Cardiac muscle cell (in vitro differentiated cells and primary cell): ENCODE measurements at regions not wholly inside any gene's neighbourhood (a gene's known extent, or its start where the extent isn't known, plus 50 kb on each side); places are given as distances from the start of the nearest gene placed in this dataset.

Experiments used
- DNase-seq, 2 donors: peaks; one replicate each; pipeline versions ENCODE4 v3.0.0 to v3.0.0-alpha.2; 2010 to 2017; ENCODE audit warnings: low read depth in 1 of 2, low spot score in 1 of 2
- H3K27ac ChIP-seq: fragments of 200-600 bp; sonication (generic); 2 replicates; pipeline ENCODE4 v1.5.1; 2016
- H3K27me3 ChIP-seq: fragments of 200-600 bp; sonication (generic); 2 replicates; pipeline ENCODE4 v1.6.0; 2016; ENCODE audit warnings: control low read depth
- H3K36me3 ChIP-seq: fragments of 200-600 bp; sonication (generic); 2 replicates; pipeline ENCODE4 v1.5.1; 2016; ENCODE audit warnings: control low read depth
- H3K4me1 ChIP-seq: fragments of 200-600 bp; sonication (generic); 2 replicates; pipeline ENCODE4 v1.8.1; 2017; ENCODE audit warnings: low read depth, mild to moderate bottlenecking, mixed run types
- H3K4me3 ChIP-seq: fragments of 200-600 bp; sonication (generic); 2 replicates; pipeline ENCODE4 v1.5.1; 2016; ENCODE audit warnings: mild to moderate bottlenecking
- H3K9me3 ChIP-seq: fragments of 200-600 bp; sonication (generic); 2 replicates; pipeline ENCODE4 v1.5.1; 2017; ENCODE audit warnings: low read depth, mild to moderate bottlenecking, control low read depth
- TF ChIP-seq, protein P1 (sequence below): IDR thresholded peaks from 2 replicates; pipeline ENCODE4 v1.5.1; 2012; ENCODE audit warnings: low read depth, mild to moderate bottlenecking, low read length

- Histone ChIP-seq H3K4me1 (no peaks in the 10 kb centered on the region), H3K27me3 (no peaks in the 10 kb centered on the region), H3K9me3 (no peaks in the 10 kb centered on the region), H3K4me3 (no peak overlapping the region), H3K27ac (no peak overlapping the region), H3K36me3 (no peaks in the 10 kb centered on the region)
- DNase-seq: no peak
- TF ChIP-seq, protein P1, sequence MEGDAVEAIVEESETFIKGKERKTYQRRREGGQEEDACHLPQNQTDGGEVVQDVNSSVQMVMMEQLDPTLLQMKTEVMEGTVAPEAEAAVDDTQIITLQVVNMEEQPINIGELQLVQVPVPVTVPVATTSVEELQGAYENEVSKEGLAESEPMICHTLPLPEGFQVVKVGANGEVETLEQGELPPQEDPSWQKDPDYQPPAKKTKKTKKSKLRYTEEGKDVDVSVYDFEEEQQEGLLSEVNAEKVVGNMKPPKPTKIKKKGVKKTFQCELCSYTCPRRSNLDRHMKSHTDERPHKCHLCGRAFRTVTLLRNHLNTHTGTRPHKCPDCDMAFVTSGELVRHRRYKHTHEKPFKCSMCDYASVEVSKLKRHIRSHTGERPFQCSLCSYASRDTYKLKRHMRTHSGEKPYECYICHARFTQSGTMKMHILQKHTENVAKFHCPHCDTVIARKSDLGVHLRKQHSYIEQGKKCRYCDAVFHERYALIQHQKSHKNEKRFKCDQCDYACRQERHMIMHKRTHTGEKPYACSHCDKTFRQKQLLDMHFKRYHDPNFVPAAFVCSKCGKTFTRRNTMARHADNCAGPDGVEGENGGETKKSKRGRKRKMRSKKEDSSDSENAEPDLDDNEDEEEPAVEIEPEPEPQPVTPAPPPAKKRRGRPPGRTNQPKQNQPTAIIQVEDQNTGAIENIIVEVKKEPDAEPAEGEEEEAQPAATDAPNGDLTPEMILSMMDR: no peak
Observed at GRCh38 chr1:4585216-4585615, 69.2 kb upstream of the AJAP1 start.

DNA sequence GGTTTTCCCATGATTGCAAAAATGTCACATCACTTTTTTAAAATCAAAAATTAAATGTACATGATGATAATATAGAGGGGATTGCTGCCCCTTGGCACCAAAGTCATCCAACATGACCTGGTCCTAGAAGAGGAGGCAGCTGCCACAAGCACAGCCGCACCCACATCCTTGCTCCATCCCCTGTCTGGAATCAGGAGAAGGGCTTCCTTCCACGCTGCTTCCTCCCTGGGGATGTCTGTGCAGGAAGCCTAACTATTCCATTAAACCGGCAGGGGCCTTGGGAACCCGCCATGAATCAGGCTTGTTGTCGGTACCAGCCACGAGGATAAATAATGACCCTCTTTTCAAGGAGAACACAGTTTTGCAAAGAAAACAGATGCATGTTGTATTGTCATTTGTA lies 68.7 kb upstream of the AJAP1 start:
- H3K9me3 ChIP-seq: no peaks in the 10 kb centered on the region
- no peaks in the 10 kb centered on the region for H3K27me3 ChIP-seq
- H3K36me3 ChIP-seq: no peaks in the 10 kb centered on the region
- DNase-seq: no peak
- TF ChIP-seq, protein P1: no peak
- H3K4me3 ChIP-seq: no peak overlapping the region
- H3K27ac ChIP-seq: no peak overlapping the region
- no peaks in the 10 kb centered on the region for H3K4me1 ChIP-seq

GRCh38 chr1:4586611-4587160 lies 67.7 kb upstream of the AJAP1 start:
- no peaks in the 10 kb centered on the region for H3K4me1 ChIP-seq
- H3K9me3 ChIP-seq: no peaks in the 10 kb centered on the region
- H3K27me3 ChIP-seq: no peaks in the 10 kb centered on the region
- no peak overlapping the region for H3K4me3 ChIP-seq
- TF ChIP-seq, protein P1: no peak
- H3K27ac ChIP-seq: no peak overlapping the region
- no peak for DNase-seq
- no peaks in the 10 kb centered on the region for H3K36me3 ChIP-seq

DNA sequence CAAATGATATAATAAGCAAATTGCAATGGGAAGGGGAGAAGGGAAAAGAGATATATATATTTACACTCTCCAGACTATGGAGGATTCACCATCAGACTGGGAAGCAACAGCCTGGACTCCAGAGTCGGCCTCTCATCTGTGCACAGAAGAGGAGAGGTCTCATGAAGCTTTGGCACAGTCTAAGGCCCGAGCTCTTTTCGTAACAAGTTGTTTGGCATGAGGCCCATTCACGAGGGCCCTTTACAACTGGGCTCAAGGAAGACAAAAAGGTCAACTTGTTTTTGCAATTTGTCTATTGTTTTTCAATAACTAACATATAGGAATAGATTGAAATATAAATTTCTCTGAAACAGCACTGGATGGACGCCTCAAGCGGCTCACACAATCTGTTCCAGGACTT lies 66.7 kb upstream of the AJAP1 start:
- Histone ChIP-seq H3K27me3 (no peaks in the 10 kb centered on the region), H3K36me3 (no peaks in the 10 kb centered on the region), H3K9me3 (no peaks in the 10 kb centered on the region), H3K4me3 (no peak overlapping the region), H3K4me1 (no peaks in the 10 kb centered on the region), H3K27ac (no peak overlapping the region)
- TF ChIP-seq, protein P1: no peak
- no peak for DNase-seq

GRCh38 chr1:4590756-4591155 lies 63.7 kb upstream of the AJAP1 start:
- Histone ChIP-seq H3K4me3 (no peak overlapping the region), H3K36me3 (no peaks in the 10 kb centered on the region), H3K27ac (no peak overlapping the region), H3K27me3 (no peaks in the 10 kb centered on the region), H3K9me3 (no peaks in the 10 kb centered on the region), H3K4me1 (no peaks in the 10 kb centered on the region)
- TF ChIP-seq, protein P1: no peak
- DNase-seq: no peak

GRCh38 chr1:4591926-4592325 lies 62.5 kb upstream of the AJAP1 start:
- no peaks in the 10 kb centered on the region for H3K9me3 ChIP-seq
- no peak for DNase-seq
- H3K27me3 ChIP-seq: no peaks in the 10 kb centered on the region
- TF ChIP-seq, protein P1: no peak
- no peak overlapping the region for H3K4me3 ChIP-seq
- H3K4me1 ChIP-seq: no peaks in the 10 kb centered on the region
- no peak overlapping the region for H3K27ac ChIP-seq
- H3K36me3 ChIP-seq: no peaks in the 10 kb centered on the region
